ENCODE measurements at regions not wholly inside any gene's neighbourhood (a gene's known extent, or its start where the extent isn't known, plus 50 kb on each side); places are given as distances from the start of the nearest gene placed in this dataset.

DNA sequence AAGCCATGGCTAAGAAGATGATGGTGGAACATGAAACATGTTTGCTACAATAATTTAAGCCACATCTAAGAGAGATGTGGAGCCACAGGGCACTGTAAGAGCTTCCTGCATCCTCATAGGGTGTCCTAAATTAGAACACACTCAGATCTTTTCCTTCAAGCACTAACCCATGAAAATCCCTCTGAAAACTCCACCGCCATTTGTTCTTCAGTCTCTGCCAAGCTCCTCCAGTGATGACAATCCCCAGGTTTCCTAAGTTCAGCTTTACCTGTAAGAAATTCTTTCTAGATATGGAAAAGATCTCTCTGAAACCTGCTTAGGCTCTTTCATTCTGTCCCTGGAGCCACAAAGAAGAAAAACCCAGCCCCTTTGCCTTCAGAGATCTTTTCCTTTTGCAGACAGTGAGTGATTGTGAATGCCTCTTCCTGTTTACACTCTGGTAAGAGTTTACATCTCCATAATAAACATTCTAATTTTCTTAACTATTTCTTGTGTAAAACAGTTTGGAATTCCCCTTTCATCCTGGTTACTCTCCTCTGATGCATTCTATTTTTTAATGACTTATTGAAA is 907.2 kb downstream of the VRK1 start:
- no peak for DNase-seq

- DNase-seq, result no peak
Observed at GRCh38 chr14:97705107-97705506, 907.9 kb downstream of the VRK1 start.

DNA sequence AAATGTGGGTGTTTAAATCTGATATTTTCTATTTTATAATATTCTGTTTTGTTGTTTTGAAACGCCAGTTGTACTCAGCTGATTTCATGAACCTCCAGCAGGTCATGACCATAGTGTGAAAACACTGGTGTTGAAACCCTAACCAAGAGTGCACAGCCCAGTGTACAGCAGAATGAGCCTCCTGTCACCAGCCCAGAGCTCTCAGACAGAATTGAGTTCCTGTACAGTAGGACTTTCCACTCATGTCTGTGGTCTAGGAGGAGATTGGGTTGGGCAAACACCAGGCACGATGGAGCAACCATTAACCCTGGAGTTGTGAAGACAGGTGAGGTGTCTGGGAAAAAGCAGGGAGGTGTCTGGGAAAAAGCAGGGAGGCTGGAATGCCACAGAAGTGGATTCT is 908.8 kb downstream of the VRK1 start:
- no peak for DNase-seq

GRCh38 chr14:97706819-97707218 is 909.6 kb downstream of the VRK1 start:
- no peak for DNase-seq

GRCh38 chr14:97707603-97708002 is 910.4 kb downstream of the VRK1 start:
- no peak for DNase-seq

GRCh38 chr14:97709552-97709951 is 912.4 kb downstream of the VRK1 start:
- DNase-seq, result no peak

DNA sequence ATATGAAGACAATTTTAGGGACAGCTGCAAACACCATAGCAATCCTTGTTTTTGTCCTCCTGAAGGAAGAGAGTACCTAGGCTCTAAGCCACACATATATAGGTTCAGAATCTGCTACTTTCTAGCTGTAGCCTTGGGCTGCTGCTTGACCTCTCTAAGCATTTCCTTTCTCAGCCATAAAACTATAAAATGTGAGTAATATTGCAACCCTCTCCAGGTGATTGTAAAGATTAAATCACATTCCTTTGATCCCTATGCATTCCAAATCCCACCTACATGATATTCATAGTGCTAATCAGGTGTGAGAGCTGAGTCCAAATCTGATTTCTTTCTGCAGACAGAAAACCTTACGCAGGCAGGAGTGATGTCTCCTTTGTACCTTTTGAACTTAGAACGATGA is 913.5 kb downstream of the VRK1 start:
- DNase-seq, result no peak

- no peak for DNase-seq
Observed at GRCh38 chr14:97712471-97712870, 915.3 kb downstream of the VRK1 start.

DNA sequence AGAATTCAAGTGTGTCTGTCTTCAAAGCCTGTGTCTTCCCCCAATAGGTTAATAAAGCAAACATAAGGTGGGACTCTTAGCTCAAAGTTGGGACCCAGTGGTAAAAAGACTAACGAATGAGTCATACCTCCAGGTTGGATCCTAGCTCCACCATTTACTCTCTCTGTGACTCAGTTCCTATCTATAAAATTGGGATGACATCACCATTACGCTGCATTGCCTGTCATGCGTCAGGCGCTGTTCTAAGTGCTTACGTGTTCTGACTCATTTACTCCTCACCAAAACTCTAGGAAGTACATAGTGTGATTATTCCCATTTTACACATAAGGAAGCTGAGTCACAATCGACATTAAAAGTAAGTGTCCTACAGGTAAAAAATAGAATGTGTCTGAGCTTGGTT is 915.8 kb downstream of the VRK1 start:
- no peak for DNase-seq

DNA sequence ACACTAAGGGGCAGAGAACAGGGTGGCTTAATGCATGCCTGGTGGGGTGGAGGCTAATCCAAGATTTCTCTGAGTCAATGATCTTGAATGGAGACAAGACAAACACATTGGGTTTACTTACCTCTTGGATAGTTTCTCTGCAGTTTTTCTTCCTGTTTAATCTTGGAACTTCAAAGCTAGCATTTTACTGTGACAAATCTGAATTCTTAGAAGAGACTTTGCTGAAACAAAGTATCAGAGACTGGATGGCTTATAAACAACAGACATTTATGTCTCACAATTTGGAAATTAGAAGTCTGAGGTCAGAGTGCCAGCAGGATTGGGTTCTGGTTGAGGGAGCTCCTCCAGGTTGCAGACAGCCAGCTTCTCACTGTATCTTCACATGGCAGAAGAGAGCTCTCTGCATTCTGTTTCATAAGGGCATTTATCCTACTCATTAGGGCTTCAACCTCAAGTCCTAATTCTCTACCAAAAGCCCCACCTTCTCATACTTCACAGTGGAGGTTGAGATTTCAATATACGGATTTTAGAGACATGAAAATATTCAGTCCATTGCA is 921.8 kb downstream of the VRK1 start:
- DNase-seq, result no peak

DNA sequence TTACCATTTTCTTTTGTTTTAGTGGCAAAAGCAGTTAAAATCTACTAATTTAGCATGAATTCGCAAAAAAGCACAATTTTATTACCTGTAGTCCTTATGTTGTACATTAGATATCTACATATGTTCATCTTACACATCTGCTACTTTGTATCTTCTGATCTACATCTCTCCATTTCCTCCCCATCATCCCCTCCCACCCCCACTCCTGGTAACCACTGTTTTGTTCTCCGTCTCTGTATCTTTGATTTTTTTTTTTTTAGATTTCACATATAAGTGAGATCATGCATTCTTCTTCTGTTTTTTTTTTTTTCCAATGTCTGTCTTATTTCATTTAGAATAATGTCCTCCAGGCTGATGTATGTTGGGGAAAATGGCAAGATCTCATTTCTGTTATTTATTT is 922.7 kb downstream of the VRK1 start:
- no peak for DNase-seq

DNA sequence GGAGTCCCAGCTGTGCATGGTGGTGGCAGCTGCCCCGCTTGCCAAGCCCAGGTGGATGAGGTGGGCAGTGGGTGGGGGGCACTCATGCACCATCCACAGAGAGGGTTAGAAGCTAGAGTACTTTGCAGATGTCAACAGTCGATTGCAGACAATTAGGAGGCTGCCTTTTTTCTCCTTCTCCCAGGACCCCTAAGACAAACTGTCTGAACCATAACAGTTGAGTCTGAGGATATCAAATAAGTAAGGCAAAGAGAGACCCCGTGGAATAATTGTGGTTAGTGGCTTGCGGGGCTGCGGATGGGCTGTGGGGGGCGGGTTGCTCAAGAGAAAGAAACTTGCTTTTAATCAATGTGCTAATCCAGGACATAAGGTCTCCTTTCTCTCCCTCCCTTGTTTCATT is 926.2 kb downstream of the VRK1 start:
- no peak for DNase-seq

DNA sequence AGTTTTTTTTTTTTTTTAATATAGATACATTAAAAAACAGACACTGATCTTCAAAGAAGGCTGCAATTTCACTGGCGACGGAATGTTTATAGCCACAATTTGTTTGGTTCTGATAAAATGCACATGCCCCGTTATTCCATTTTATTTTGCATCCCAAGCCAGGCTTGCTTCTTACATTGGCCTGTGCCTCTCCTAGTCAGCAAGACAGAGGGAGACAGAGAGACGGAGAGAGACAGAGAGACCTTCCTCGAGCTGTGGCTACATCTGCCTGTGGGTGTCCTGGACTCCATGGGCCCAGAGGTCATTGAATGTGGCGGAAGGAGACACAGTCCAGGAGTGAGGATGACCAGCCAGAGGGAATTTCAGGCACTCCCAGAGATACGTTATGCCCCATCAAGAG is 926.6 kb downstream of the VRK1 start:
- no peak for DNase-seq

DNA sequence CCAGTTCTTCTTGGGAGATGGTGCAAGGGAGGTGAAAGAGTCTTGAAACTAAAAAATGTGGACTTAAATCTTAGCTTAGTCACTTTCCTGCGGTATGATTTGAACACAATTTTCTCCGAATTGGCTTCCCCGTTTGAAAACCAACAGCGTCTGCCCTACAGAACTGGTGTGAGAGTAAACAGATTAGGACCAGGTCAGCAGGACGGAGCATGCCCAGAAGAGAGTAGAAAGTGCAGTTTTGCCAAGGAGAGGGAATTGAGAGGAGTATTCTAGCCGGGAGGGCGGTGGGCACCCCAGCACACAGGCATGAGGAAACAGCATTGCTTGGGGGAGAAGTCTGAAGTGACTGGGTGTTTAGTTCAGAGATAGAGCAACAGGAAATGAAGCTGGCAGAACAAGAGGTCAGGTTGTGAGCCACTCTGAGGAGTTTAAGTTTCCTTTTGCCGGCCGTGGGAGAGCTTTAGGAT is 927.1 kb downstream of the VRK1 start:
- no peak for DNase-seq

DNA sequence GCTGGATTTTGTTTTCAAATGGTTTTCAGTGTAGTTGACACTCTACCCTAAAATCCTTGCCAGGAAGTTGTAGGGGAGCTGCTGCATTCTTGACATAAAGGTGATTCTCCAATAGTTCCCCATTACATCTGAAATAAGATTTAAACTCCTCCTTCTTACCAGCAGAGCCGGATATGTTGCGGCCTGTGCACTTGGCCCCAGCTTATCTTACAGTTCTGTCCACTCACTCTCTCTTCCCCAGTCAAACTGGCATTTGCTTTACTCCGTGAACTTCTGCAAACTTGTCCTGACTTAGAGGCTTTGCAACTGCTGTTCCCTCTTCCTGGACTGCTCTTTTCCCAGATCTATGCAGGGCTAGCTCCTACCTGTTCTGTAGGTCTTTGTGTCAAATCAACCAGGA is 929.5 kb downstream of the VRK1 start:
- no peak for DNase-seq

GRCh38 chr14:97730706-97731105 is 933.5 kb downstream of the VRK1 start:
- no peak for DNase-seq

- DNase-seq, result no peak
Observed at GRCh38 chr14:97731800-97732199, 934.6 kb downstream of the VRK1 start.

GRCh38 chr14:97747316-97747715 is 950.1 kb downstream of the VRK1 start:
- DNase-seq, result no peak

GRCh38 chr14:97748616-97749015 is 951.4 kb downstream of the VRK1 start:
- no peak for DNase-seq

GRCh38 chr14:97757491-97757890 is 960.3 kb downstream of the VRK1 start:
- no peak for DNase-seq

DNA sequence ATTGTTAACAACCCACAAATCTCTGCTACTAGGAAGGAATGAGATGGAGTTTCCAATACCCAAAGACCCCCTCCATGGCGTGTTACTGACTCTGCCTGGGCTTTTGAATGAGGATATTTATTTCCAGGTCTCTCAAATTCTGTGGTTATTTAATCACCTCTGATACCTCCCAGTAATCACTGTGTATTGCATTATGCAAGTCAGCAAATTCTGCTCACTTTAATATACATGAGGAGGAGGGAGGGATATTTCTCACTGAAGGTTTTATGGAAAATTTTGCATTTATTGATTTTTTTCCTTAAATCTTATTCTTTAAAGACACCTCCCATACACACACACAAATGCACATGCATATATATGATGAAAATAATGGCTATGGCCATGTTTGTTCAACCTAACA is 962.9 kb downstream of the VRK1 start:
- no peak for DNase-seq

DNA sequence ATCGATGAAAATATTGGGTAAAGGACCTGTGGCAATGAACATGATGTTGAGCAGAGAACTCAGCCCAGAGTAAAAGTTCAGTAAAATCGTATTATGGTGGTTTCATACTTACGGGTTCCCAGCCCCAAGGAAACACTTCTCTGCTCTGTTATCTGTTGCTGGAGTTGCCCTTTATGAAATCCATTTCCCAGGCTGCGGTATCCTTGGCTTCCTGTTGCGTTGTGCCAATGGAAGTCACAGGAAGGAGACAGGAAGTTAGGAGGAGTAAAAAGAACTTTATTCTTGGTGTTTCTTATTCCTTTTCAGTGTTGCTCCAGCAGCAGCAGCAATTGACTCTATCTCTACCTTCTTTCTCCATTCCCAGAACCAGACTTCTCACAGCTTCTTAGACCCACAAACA is 965.2 kb downstream of the VRK1 start:
- DNase-seq, result no peak

DNA sequence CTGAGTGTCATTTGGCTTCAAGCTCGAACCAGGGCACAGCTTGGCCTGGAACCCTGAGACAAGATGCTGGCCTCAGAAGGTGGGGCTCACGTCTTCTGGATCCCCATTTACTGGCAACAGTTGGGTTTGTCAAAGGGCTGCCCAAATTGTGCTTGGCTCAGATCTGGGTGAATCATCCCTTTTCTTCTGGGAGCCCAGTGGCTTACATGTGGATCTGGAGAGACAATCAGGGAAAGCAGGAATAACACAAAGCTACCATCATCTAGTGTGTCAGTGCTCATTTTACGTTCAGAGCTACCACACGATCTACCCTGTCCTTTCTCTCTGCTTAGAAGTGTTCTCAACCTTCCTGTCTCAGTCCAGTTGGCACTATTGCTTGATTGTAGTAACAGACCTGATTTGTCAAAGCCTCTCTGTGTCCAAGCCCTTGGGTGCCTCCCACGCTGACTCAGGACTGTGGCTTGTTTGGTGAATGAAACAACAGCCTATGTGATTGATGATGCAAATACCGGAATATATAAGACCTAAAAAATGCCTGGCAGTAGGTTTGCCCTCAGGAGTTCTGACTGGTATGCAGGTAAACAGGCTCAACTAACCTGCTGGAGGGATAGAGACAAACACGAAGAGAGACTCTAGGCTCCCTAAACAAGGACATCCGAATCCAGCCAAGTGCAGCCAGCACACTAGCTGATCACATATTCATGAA is 974.3 kb downstream of the VRK1 start:
- DNase-seq, result no peak

DNA sequence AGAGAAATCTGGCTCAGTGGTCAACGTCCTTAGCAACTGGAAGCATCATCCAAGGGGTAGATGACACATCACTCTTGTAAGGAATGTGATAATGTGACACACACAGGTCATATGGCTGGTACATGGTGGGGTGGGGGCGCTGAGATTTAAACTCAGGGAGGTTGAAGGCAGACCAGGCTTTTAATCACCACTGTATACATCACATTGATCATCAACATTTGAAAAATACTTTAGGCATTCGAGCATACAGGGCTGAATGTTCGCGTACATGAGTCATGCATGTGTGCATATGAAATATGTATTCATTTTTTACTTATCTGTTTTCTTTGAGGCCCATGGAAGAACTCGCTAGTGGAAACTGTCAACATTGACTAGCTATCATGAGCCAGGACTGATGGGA is 976.4 kb downstream of the VRK1 start:
- no peak for DNase-seq

All from NCI-H2107 (cell line).